HG03196 (cell line): ENCODE measurements at regions not wholly inside any gene's neighbourhood (a gene's known extent, or its start where the extent isn't known, plus 50 kb on each side); places are given as distances from the start of the nearest gene placed in this dataset.
"Not testable (repeated sequence)": the region's sequence is repeated elsewhere in the genome, so short reads cannot be mapped to it uniquely, and the experiment has no call there.

Source experiments
- ATAC-seq: cut with Tn5 transposase; IDR thresholded peaks from one replicate; pipeline ENCODE4 v1.9.1; 2021; ENCODE audit not compliant: unreplicated experiment

DNA sequence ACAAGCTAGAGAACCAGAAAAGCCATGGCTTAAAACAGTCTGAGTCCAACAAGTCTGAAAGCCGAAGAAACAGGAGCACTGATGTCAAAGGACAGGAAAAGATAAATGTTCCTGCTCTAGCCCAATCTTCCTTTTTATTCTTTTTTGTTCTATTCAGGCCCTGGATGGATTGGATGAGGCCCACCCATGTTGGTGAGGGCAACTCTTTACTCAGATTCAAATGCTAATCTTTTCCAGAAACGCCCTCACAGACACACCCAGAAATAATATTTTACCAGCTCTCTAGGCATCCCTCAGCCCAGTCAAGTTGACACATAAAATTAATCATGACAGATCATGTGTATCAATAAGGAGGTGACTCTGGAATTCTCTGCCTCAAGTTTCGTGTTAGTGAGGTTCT lies 1002.7 kb downstream of the STPG2 start:
- ATAC-seq = no peak

DNA sequence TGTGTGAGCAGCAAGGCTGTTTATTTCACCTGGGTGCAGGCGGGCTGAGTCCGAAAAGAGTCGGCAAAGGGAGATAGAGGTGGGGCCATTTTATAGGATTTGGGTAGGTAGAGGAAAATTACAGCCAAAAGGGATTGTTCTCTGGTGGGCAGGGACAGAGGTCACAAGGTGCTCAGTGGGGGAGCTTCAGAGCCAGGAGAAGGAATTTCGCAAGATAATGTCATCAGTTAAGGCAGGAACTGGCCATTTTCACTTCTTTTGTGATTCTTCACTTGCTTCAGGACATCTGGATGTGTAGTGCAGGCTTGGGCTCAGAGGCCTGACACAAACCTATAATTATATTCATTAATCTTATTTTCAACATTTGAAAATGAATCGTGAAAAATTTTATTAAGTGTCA lies 1001.9 kb downstream of the STPG2 start:
- ATAC-seq = not testable (repeated sequence)

DNA sequence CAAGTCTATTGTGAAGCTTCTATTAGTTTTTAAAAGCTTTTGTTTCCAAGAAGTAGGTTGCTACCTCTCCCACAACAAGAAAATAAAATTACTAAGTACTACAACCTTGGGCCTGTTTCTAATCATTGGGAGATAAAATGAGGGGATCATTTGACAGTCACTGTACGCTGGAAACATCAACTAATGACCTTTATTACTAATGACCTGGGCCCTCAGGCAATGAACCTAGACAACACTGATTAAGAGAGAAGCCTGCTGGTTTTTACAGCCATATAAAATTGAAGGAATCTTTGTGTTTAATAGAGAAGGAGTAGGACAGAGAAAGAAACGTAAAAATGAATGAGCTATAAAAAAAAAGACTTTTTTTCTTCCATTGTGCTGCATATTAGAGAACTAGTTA lies 1000.9 kb downstream of the STPG2 start:
- no peak for ATAC-seq

DNA sequence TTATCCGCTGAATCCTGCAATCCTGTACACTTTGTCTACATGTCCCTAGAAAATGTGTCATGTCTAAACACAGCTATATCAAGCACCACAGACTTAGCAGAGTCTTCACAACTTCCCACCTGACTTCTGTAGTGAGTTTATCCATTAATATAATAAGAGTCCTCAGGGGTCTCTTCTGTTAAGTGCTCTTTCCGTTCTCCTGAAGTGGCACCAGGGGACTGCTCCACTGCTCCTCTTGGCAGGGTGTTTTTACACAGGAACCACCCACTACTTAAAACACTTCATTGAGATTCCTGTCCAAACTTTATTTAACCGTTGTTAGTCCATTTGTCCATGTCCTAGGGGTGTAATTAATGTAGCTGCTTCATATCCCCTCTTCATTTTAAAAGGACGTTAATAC lies 1000.4 kb downstream of the STPG2 start:
- ATAC-seq = no peak

DNA sequence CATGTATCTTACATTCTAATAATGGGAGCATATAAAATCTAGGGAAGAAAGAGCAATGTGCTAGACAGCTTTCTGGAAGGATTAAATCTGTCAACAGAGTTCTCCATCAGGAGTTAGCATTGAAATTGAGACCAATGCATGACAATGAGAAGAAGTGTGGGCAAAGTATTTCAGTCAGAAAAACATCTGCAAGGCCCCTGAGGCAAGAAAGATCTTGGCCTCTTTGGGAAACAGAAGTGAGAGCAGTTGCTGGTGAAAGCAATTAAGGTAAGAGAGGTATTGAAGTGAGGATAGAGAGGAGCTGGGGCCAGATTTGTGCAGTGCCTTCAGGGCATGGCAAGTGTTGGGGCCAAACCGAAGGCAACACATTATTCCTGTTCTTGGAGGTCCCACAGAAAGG lies 999.1 kb downstream of the STPG2 start:
- no peak for ATAC-seq

DNA sequence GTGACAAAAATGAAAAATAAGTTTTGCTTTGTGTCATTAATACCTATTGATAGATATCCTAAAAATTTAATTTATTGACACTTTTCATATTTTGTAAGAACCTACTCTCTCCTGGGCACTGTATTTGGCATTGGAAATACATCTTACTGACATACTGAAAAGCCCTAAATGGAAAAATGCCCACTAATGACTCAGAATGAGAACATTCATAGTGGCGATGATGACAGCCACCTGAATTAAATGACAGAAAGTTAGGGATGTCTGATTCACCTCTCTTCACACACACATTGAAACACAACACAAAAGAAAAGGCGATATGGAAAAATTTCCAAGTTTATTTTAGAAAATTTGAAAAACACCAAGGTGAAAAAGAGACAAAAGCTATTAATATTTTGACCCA lies 992.3 kb downstream of the STPG2 start:
- ATAC-seq = no peak

DNA sequence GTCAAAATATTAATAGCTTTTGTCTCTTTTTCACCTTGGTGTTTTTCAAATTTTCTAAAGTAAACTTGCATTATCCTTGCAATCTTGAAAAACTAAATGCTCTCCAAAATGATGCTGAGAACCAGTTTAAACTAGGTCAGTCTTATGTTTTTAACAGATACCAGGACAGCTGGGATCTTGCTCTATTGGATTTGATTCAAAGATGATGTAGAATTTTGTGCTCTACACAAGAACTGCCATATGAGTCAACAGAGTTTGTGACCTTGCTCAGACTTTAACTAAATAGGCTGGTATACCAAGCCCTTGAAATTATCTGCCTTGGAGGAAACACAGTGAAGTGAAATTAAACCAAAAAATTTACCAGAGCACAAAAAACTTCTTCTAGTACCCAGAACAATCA lies 991.1 kb downstream of the STPG2 start:
- ATAC-seq = no peak

DNA sequence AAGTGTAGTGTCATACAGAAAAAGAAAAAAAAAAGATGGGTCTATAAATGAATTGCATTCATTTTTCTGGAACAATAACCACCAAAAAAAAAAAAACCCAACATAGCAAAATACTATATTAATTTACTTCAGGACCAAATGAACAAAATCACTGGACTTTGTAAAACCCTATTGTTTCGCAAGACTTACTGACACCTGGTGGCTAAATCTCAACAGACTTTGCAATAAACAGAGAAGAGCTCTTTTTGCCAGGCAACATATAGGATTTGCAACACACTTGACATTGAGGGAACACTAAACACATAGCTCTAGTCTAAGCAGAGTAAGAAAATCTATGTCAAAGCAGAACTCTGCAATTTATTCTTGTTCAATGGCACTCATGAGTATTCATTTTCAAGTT lies 990.2 kb downstream of the STPG2 start:
- no peak for ATAC-seq

DNA sequence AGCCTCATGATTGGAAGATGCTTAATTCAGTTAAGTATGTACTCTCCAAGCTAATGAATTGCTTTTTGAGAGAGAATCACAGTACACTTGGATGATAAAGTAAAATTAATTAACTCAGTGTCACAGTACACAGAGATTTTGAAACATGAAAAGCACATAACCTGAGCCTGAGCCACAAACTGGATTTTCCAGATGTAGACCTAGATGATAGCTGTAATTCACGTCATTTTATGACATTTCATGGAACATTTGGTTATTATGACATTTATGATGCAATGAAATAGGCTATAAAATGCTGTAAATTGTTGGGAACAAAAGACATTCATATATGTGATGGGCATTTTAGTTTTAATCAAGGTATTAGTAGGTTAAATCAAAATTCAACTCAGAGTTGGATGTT lies 983.7 kb downstream of the STPG2 start:
- no peak for ATAC-seq

DNA sequence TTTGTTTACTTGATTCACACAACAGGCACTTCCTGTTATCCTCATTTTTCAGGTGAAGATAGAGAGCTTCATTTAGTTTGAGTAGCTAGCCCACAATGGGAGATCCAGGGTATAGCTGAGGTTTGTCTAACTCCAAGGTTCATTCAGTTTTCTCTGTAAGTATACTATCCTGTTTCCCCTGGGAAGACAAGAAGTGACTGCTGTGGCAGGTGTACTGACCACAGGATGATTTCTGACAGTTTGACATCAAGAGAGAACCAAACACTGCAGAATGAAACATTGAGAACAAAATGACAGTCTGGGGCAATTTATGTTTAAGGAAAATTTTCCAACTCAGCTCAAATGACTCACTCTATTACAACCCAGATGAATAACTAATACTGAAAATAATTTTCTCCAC lies 958.0 kb downstream of the STPG2 start:
- ATAC-seq = no peak

DNA sequence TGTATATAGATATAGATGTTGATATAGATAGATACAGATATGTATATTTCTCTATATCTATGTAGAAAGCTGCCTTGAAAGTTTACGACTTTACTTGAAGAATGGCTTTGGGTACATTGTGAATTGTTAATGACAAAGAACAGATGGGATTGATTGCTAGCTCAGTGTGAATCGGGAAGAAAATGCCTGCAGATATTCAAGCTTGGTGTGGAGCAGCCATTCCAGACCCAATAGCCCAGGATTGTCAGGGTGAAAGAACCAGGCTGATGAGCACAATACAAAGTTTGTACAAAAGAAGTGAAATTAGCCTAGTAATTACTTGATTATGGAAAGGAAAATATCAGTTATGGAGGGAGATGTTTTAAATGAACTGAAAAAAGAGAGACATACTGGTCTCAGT lies 946.2 kb downstream of the STPG2 start:
- ATAC-seq = no peak

DNA sequence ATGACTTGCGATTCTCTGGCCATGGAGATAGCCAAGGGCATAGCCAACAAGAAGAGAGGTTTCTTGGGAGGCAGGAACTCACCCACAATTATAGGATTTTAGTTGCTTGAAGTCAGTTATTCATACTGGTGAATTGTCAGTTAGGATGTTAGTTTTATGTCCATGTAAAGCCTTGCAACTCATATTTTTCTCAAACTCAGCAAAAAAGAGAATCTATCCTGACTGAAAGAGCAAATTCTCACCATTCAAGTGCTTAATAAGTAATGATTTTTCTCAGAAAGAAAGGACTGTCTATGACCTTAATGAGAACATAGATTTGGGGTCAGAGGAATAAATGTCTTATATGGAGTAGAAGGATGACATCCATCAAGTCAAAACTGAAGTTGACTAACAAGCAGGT lies 934.5 kb downstream of the STPG2 start:
- no peak for ATAC-seq

DNA sequence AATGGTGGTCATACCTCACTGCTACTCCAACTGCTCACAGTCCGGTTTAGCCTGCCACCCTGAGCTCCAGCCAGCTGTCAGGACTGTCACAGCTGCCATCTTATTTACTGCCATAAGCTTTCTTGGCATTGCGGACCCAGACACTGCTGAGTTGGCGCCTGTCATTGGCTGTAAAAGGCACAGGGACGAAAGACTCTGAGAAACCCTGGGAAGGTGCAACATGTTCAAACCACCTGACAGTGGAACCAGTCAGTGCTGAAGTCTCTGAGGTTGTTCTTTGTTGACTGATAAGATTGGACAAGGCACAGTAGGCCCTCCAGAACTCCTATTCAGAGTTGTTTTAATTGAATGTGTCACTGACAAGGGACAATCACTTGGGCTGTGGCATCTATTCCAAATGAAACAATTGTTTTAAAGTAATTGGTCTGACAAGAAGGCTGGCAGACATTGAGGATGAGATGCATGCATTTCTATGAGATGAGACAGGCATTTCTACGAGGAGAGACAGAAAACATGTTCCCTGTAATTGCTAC lies 927.8 kb downstream of the STPG2 start:
- no peak for ATAC-seq

DNA sequence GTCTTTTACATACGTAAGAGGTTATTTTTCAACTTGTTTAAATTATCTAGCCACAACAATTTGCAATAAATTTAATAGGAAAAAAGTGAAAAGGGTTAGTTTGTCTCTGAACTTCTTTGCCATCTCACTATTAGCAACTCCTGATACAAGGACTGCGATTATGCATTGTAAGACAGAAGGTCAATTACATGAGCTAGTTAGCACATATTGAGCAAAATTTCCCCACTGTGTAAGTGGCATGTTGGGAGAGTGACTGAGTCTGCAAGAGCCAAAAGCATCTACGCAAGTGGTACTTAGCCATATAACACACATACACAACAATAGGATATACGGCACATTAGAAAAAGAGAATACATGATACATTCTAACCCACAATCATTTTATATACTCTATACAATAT lies 927.2 kb downstream of the STPG2 start:
- ATAC-seq = no peak

DNA sequence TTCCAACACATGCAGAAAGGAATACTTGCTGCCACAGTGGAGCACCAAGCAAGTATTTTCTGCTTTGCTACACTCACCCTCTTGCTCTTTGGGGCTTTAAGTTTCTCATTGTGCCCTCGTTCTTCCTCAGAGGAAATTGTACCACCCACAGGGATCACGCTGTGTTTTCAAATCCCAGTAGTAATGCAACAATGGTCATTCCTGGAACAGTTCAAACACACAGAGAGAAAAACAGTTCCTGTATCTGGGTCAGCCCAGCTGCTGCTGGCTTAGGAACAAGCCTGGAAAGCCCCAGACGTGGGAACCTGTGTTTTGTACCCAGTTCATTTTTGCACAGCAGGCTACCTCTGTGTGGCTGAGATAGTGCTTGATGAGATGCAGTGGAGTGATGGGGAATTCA lies 907.8 kb downstream of the STPG2 start:
- no peak for ATAC-seq

DNA sequence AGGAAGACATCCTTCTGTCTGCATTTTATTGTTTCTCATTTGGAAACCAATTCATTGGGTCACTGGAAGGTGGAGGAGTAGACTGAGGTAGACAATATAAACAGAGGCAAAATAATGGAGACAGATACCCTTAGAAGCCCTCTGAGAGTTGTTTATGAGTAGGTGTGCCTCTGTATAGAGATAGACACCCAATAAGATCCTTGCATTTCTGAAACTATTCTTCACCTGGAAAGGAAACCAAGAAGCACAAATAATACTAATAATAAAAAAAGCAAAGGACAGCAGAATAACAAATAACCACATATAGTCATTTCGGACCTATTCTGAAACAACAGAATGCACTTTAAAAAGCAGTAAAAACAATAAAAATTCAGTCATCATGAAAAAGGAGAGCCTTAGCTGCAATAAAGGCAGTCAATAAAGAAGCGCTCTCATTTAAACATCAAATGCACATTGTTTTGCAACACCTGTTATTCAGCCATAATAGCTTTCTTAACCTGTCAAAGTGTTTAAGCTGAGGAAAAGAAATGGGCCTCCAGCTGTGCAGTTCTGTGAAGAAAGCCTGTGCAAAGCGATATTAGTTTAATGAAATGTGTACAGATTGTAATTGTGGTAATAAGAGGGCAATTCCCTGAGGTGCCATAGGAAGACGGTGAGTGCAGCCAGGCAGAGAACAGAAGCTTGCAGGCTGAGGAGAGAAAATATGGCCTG lies 904.2 kb downstream of the STPG2 start:
- no peak for ATAC-seq

DNA sequence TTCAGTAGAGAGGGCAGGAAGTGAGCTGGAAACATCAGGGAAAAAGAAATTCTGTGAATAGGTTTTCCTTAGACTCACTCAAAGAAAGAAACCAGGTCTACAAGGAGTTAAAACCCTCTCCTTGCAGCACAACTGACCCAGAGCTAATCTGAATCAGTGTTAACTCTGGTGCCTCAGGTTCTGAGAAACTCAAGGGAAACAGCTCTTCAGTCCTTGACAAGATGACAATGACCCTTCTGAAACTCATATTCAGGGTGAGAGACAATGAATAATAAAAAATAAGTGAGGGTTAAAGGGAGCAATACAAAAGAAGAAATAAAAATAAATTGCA lies 903.6 kb downstream of the STPG2 start:
- ATAC-seq = no peak

DNA sequence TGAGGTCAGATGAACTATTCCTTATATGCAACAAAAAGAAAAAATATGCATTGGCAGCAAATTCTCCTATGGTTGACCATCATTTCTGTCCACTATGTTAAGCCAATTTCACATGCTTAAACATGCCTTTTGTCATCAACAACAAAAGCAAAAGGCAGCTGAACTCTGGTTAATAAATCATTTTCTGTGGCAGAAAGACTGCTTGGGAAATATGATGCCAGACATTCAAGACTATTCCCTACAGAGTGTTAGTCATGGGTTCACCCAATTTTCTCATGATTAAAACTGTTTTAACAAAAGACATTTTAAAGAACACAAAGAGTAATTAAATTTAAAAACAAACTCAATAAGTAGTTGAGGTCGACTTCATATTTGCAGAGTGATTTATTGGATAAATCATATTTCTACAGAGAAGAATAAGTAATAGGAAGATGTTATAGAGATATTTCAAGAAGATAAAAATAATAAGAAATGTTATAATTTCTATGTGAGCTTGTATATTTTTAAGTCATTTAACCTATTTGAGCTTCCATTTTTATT lies 890.6 kb downstream of the STPG2 start:
- ATAC-seq = no peak

DNA sequence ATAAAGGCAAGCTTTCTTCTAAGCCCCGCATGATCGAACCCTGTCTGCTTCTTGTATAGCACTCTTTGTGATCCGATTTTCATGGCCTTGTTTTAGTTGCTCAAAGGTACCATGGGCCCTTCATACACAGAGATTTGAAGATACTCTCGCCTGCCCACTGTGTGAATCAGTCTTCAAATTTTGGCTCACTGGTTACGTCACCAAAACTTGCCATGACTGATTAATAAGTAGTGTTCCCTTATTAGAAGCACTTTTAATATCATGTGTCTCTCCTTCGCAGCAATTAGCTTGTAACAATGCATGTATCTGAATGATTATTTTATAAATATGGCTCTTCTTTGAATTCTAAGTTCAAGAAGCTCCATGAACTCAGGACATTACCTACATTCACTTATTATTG lies 880.5 kb downstream of the STPG2 start:
- no peak for ATAC-seq

DNA sequence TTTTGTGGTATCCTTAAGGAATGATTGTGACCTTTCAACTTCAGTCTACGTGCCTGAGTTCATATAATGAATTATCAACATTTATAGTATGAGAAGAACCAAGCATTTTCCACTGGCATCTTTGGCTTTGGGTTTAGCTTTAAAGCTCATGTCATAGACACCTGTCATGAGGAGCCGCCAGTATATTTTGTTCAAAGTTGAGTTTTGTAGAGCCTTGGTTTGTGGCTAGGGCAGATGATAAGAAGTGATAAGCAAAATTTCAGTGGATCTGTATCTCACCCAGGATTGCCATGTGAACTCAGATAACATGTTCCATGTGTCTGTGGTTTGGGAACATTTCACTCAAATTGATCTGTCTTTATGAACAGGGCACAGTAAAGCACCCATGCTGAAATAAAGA lies 873.2 kb downstream of the STPG2 start:
- no peak for ATAC-seq

DNA sequence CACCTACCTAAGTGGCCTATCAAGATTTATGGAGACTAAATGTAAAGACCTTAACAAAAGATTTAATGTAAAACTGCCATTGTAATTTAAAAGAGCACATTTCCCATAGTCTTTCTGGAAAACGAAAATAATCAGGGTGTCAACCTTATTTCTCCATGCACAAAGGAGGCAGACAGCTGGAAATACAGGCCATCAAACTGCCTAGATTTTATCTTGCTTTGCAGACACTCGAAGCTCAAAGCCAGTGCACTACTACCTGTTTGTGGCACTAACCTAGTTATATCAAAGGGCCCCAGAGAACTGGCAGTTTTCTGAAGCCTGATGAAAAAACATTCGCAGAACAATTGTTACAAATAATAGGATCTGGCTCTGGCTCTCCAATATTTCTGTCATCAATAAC lies 863.9 kb downstream of the STPG2 start:
- no peak for ATAC-seq

DNA sequence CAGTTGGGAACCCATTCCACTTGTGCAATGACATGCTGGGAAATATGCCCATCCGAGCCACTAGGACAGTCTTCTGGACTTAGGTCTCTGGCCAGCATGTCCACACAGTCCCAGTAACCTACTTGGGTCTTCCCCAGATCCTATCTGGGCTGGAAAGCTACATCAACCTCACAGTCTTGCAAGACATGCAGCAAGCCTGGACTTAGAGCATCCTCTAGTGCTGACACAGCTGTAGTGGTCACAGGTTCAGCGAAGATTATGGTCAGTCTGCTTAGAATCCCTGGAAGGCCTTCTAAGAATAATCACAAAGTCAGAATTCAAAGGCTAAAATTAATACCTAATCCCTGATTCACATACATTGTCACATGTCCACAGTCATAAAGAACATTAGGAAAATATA lies 842.7 kb downstream of the STPG2 start:
- no peak for ATAC-seq

DNA sequence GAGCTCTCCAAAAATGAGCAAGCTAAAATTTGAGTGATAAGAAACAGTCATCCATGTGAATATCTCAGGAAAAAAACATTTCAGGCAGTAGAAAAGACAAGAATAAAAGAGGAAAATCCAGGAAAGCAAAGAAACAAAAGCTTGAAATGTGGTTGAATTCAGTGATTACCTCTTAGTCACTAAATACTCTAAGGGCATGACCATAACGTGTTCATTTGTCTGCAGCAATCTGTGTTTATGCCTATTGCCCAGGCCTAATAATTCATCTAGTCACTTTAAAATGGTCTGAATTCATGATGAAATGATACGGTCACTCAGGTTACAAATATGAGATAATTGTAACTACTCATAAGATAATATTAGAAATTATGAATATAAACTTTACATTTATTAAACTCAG lies 837.9 kb downstream of the STPG2 start:
- ATAC-seq = no peak
